NCI-H748 (cell line): ENCODE measurements at regions not wholly inside any gene's neighbourhood (a gene's known extent, or its start where the extent isn't known, plus 50 kb on each side); places are given as distances from the start of the nearest gene placed in this dataset.
A peak's percentile ranks its signal among the peaks of the same experiment; 100 is the strongest.

Experiments used
- DNase-seq: peaks from one replicate; lab custom pipeline; 2025; ENCODE audit not compliant: unreplicated experiment; lab: John Stamatoyannopoulos, UW

GRCh38 chr2:122999258-122999657 lies 1025.8 kb upstream of the CNTNAP5 start:
- DNase-seq, result no peak

- no peak for DNase-seq
These were observed 1025.3 kb upstream of the CNTNAP5 start for GRCh38 chr2:122999821-123000220.

GRCh38 chr2:123002660-123003248 lies 1022.3 kb upstream of the CNTNAP5 start:
- DNase-seq, result no peak

GRCh38 chr2:123015186-123015585 lies 1009.9 kb upstream of the CNTNAP5 start:
- DNase-seq, result peak; percentile 3

- no peak for DNase-seq
These were observed 989.5 kb upstream of the CNTNAP5 start for GRCh38 chr2:123035541-123035940.

GRCh38 chr2:123036300-123036699 lies 988.8 kb upstream of the CNTNAP5 start:
- no peak for DNase-seq

- no peak for DNase-seq
These were observed 984.6 kb upstream of the CNTNAP5 start for GRCh38 chr2:123040506-123040905.

GRCh38 chr2:123043458-123043857 lies 981.6 kb upstream of the CNTNAP5 start:
- no peak for DNase-seq

GRCh38 chr2:123045713-123046112 lies 979.4 kb upstream of the CNTNAP5 start:
- DNase-seq, result no peak

- no peak for DNase-seq
These were observed 977.9 kb upstream of the CNTNAP5 start for GRCh38 chr2:123047186-123047585.

- no peak for DNase-seq
These were observed 974.0 kb upstream of the CNTNAP5 start for GRCh38 chr2:123051136-123051535.

GRCh38 chr2:123061534-123061933 lies 963.6 kb upstream of the CNTNAP5 start:
- DNase-seq, result no peak

- DNase-seq, result no peak
These were observed 951.7 kb upstream of the CNTNAP5 start for GRCh38 chr2:123073371-123073770.

GRCh38 chr2:123073956-123074355 lies 951.1 kb upstream of the CNTNAP5 start:
- DNase-seq, result no peak

GRCh38 chr2:123077101-123077500 lies 948.0 kb upstream of the CNTNAP5 start:
- DNase-seq, result no peak

GRCh38 chr2:123080331-123080730 lies 944.8 kb upstream of the CNTNAP5 start:
- DNase-seq, result no peak

GRCh38 chr2:123085484-123085883 lies 939.6 kb upstream of the CNTNAP5 start:
- peak; percentile 7 for DNase-seq

GRCh38 chr2:123086613-123087385 lies 938.3 kb upstream of the CNTNAP5 start:
- DNase-seq, result no peak

GRCh38 chr2:123091471-123091870 lies 933.6 kb upstream of the CNTNAP5 start:
- no peak for DNase-seq

- no peak for DNase-seq
These were observed 931.9 kb upstream of the CNTNAP5 start for GRCh38 chr2:123093199-123093598.

- no peak for DNase-seq
These were observed 929.8 kb upstream of the CNTNAP5 start for GRCh38 chr2:123095219-123095835.

GRCh38 chr2:123098619-123099018 lies 926.5 kb upstream of the CNTNAP5 start:
- no peak for DNase-seq
